Left cardiac atrium (tissue), 4 donors: ENCODE measurements at regions not wholly inside any gene's neighbourhood (a gene's known extent, or its start where the extent isn't known, plus 50 kb on each side); places are given as distances from the start of the nearest gene placed in this dataset.
"Not testable (repeated sequence)": the region's sequence is repeated elsewhere in the genome, so short reads cannot be mapped to it uniquely, and the experiment has no call there.

Experiments used
- ATAC-seq, 2 donors: fragments of 200-7000 bp; cut with Tn5 transposase; one replicate each; pipeline ENCODE4 v1.9.1; 2020; ENCODE audit warnings: mild to moderate bottlenecking in 2 of 2, moderate library complexity in 2 of 2
- DNase-seq: peaks from one replicate; pipeline ENCODE4 v3.0.0-alpha.2; 2020
- intact Hi-C, 2 donors: fragments of 100-400 bp; cut with DNase I; formaldehyde crosslinking; loops; one replicate each; pipeline versions ENCODE4 v1.14.1 to v1.15.1; 2022 to 2023
- donor health status: DM: no; HTN: yes; CAD: no.
- donor health status: DM: no; HTN: yes; CAD: no; lungs with severe emphysema.
- donor health status: DM: yes; HTN: yes; CAD: no.
- donor health status: Dilated cardiomyopathy.

GRCh38 chr14:101255765-101256125 is 305.6 kb upstream of the DIO3 start:
- no peak for DNase-seq
- ATAC-seq: no peak
- intact Hi-C loops: no loop called here

GRCh38 chr14:101256266-101256665 is 305.0 kb upstream of the DIO3 start:
- no peak for DNase-seq
- intact Hi-C loops: no loop called here

GRCh38 chr14:101257551-101257950 is 303.7 kb upstream of the DIO3 start:
- intact Hi-C loops: no loop called here
- DNase-seq (no peak), ATAC-seq (no peak)

More at GRCh38 chr14:101256266-101256665, 305.0 kb upstream of the DIO3 start:
- ATAC-seq: no peak

GRCh38 chr14:101259748-101260147 is 301.5 kb upstream of the DIO3 start:
- intact Hi-C loops: no loop called here
- no peak for ATAC-seq
- DNase-seq: no peak

- ATAC-seq, intact Hi-C loops, DNase-seq: not testable (repeated sequence)
These were observed 294.9 kb upstream of the DIO3 start for GRCh38 chr14:101266441-101266840.

GRCh38 chr14:101273091-101273490 is 288.2 kb upstream of the DIO3 start:
- no peak for DNase-seq
- intact Hi-C loops: no loop called here
- no peak for ATAC-seq

- intact Hi-C loops: no loop called here
- ATAC-seq (no peak), DNase-seq (no peak)
These were observed 284.8 kb upstream of the DIO3 start for GRCh38 chr14:101276309-101277091.

GRCh38 chr14:101282418-101282817 is 278.9 kb upstream of the DIO3 start:
- intact Hi-C loops: no loop called here
- DNase-seq (no peak), ATAC-seq (no peak)

GRCh38 chr14:101284711-101285110 is 276.6 kb upstream of the DIO3 start:
- intact Hi-C loops: no loop called here
- no peak for ATAC-seq
- DNase-seq: no peak

- no peak for ATAC-seq
These were observed 274.9 kb upstream of the DIO3 start for GRCh38 chr14:101286271-101287018.

GRCh38 chr14:101288436-101289229 is 272.7 kb upstream of the DIO3 start:
- intact Hi-C loops: no loop called here
- ATAC-seq: no peak

More at GRCh38 chr14:101286271-101287018, 274.9 kb upstream of the DIO3 start:
- intact Hi-C loops: no loop called here
- DNase-seq: no peak

GRCh38 chr14:101289230-101289690 is 272.0 kb upstream of the DIO3 start:
- ATAC-seq (no peak), DNase-seq (no peak)
- intact Hi-C loops: no loop called here

More at GRCh38 chr14:101288436-101289229, 272.7 kb upstream of the DIO3 start:
- DNase-seq: no peak

GRCh38 chr14:101289911-101290310 is 271.4 kb upstream of the DIO3 start:
- intact Hi-C loops: no loop called here
- no peak for ATAC-seq
- DNase-seq: no peak

- intact Hi-C loops: no loop called here
- no peak for ATAC-seq
- no peak for DNase-seq
These were observed 270.7 kb upstream of the DIO3 start for GRCh38 chr14:101290611-101291010.

- intact Hi-C loops: no loop called here
- ATAC-seq (no peak), DNase-seq (no peak)
These were observed 269.9 kb upstream of the DIO3 start for GRCh38 chr14:101291390-101291789.

- ATAC-seq: no peak
- no peak for DNase-seq
- intact Hi-C loops: no loop called here
These were observed 268.8 kb upstream of the DIO3 start for GRCh38 chr14:101292448-101292847.

- no peak for DNase-seq
- intact Hi-C loops: no loop called here
- ATAC-seq: no peak
These were observed 267.7 kb upstream of the DIO3 start for GRCh38 chr14:101293605-101294004.

GRCh38 chr14:101294136-101294535 is 267.2 kb upstream of the DIO3 start:
- DNase-seq (no peak), ATAC-seq (no peak)
- intact Hi-C loops: no loop called here

GRCh38 chr14:101299781-101300180 is 261.5 kb upstream of the DIO3 start:
- intact Hi-C loops, ATAC-seq, DNase-seq: not testable (repeated sequence)

GRCh38 chr14:101301011-101301410 is 260.3 kb upstream of the DIO3 start:
- DNase-seq (no peak), ATAC-seq (no peak)
- intact Hi-C loops: no loop called here
